ENCODE measurements at regions not wholly inside any gene's neighbourhood (a gene's known extent, or its start where the extent isn't known, plus 50 kb on each side); places are given as distances from the start of the nearest gene placed in this dataset.

GRCh38 chr1:96187020-96187419, 534.6 kb upstream of the PTBP2 start:
- dilution Hi-C loops (cut with MboI; ENCODE audit: extremely low pct_ligation_motif_present, low sequenced_read_pairs): no loop called here
- H3K27me3 ChIP-seq (ENCODE audit: control insufficient read depth, extremely low read depth, insufficient read depth, low read length): no peaks in the 10 kb centered on the region
- H3K4me2 ChIP-seq (ENCODE audit: control insufficient read depth, extremely low read depth, insufficient read depth, low read depth, low read length): no peak overlapping the region
- H4K20me1 ChIP-seq (ENCODE audit: control insufficient read depth, extremely low read depth, insufficient read depth, low read length): no peaks in the 10 kb centered on the region
- no peak for TF ChIP-seq EZH2 (IDR thresholded peaks at IDR 0.05; ENCODE audit: low read length)
- H3K4me1 ChIP-seq (ENCODE audit: control insufficient read depth, extremely low read depth, insufficient read depth, low read length): no peaks in the 10 kb centered on the region
- no peak overlapping the region for H3K4me3 ChIP-seq (ENCODE audit: control insufficient read depth in 2 of 3, extremely low read depth in 1 of 3, insufficient read depth in 2 of 3, low read depth in 1 of 3, low read length in 3 of 3)
- no peak for DNase-seq (ENCODE audit: low read depth, low spot score)
- no peaks in the 10 kb centered on the region for H3K79me2 ChIP-seq (ENCODE audit: control insufficient read depth, insufficient read depth, low read length)
- no peaks in the 10 kb centered on the region for H3K9me1 ChIP-seq (ENCODE audit: control insufficient read depth, extremely low read depth, insufficient read depth, low read length)
- no peak overlapping the region for H3K9ac ChIP-seq (ENCODE audit: control insufficient read depth, extremely low read depth, insufficient read depth, low read length)
- no peak overlapping the region for H3K27ac ChIP-seq (ENCODE audit: control insufficient read depth, insufficient read depth, low read length)
- FAIRE-seq: no peak
- no peaks in the 10 kb centered on the region for H3K36me3 ChIP-seq (ENCODE audit: control insufficient read depth in 2 of 2, extremely low read depth in 1 of 2, insufficient read depth in 2 of 2, low read length in 2 of 2)
- no peaks in the 10 kb centered on the region for H3K9me3 ChIP-seq (ENCODE audit: control insufficient read depth, low read depth, low read length)
- H2AFZ ChIP-seq (ENCODE audit: control insufficient read depth, low read length): no peak overlapping the region

DNA sequence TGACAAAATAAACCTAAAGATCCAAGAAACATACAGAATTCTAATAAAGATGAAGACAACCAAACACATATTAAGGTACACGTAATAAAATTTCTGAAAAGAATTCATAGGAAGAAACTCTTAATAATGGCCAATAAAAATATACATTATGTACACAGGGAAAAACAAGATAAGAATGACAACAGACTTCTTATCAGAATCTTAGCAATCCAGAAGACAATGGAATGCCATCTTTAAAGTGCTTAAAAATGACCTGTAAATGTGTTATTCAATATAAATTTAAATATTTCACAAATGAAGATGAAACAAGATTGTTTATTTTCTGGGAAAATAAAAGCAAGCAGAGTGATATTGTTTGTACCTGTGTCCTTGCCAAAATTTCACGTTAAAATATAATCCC, 530.4 kb upstream of the PTBP2 start:
- Histone ChIP-seq H3K9me3 (ENCODE audit: control insufficient read depth, low read depth, low read length) (no peaks in the 10 kb centered on the region), H3K9ac (ENCODE audit: control insufficient read depth, extremely low read depth, insufficient read depth, low read length) (no peak overlapping the region), H3K4me2 (ENCODE audit: control insufficient read depth, extremely low read depth, insufficient read depth, low read depth, low read length) (no peak overlapping the region), H3K27me3 (ENCODE audit: control insufficient read depth, extremely low read depth, insufficient read depth, low read length) (no peaks in the 10 kb centered on the region), H3K79me2 (ENCODE audit: control insufficient read depth, insufficient read depth, low read length) (no peaks in the 10 kb centered on the region), H3K4me3 (ENCODE audit: control insufficient read depth in 2 of 3, extremely low read depth in 1 of 3, insufficient read depth in 2 of 3, low read depth in 1 of 3, low read length in 3 of 3) (no peak overlapping the region), H4K20me1 (ENCODE audit: control insufficient read depth, extremely low read depth, insufficient read depth, low read length) (no peaks in the 10 kb centered on the region), H3K27ac (ENCODE audit: control insufficient read depth, insufficient read depth, low read length) (no peak overlapping the region), H3K36me3 (ENCODE audit: control insufficient read depth in 2 of 2, extremely low read depth in 1 of 2, insufficient read depth in 2 of 2, low read length in 2 of 2) (no peaks in the 10 kb centered on the region), H2AFZ (ENCODE audit: control insufficient read depth, low read length) (no peak overlapping the region), H3K9me1 (ENCODE audit: control insufficient read depth, extremely low read depth, insufficient read depth, low read length) (no peaks in the 10 kb centered on the region), H3K4me1 (ENCODE audit: control insufficient read depth, extremely low read depth, insufficient read depth, low read length) (no peaks in the 10 kb centered on the region)
- DNase-seq (ENCODE audit: low read depth, low spot score) (no peak), FAIRE-seq (no peak)
- dilution Hi-C loops (cut with MboI; ENCODE audit: extremely low pct_ligation_motif_present, low sequenced_read_pairs): no loop called here
- TF ChIP-seq EZH2 (IDR thresholded peaks at IDR 0.05; ENCODE audit: low read length) (no peak), CTCF (optimal IDR thresholded peaks at IDR 0.05 in 1 of 3, IDR thresholded peaks at IDR 0.05 in 1 of 3, conservative IDR thresholded peaks at IDR 0.05 in 1 of 3; ENCODE audit: extremely low read depth in 1 of 3, insufficient read depth in 2 of 3, low read length in 3 of 3) (no peak)

GRCh38 chr1:96206451-96206850, 515.1 kb upstream of the PTBP2 start:
- Histone ChIP-seq H3K9me1 (ENCODE audit: control insufficient read depth, extremely low read depth, insufficient read depth, low read length) (no peaks in the 10 kb centered on the region), H3K36me3 (ENCODE audit: control insufficient read depth in 2 of 2, extremely low read depth in 1 of 2, insufficient read depth in 2 of 2, low read length in 2 of 2) (no peaks in the 10 kb centered on the region), H3K4me1 (ENCODE audit: control insufficient read depth, extremely low read depth, insufficient read depth, low read length) (no peaks in the 10 kb centered on the region), H3K79me2 (ENCODE audit: control insufficient read depth, insufficient read depth, low read length) (no peaks in the 10 kb centered on the region), H3K4me2 (ENCODE audit: control insufficient read depth, extremely low read depth, insufficient read depth, low read depth, low read length) (no peak overlapping the region), H2AFZ (ENCODE audit: control insufficient read depth, low read length) (no peak overlapping the region), H4K20me1 (ENCODE audit: control insufficient read depth, extremely low read depth, insufficient read depth, low read length) (no peaks in the 10 kb centered on the region), H3K4me3 (ENCODE audit: control insufficient read depth in 2 of 3, extremely low read depth in 1 of 3, insufficient read depth in 2 of 3, low read depth in 1 of 3, low read length in 3 of 3) (no peak overlapping the region), H3K27me3 (ENCODE audit: control insufficient read depth, extremely low read depth, insufficient read depth, low read length) (no peaks in the 10 kb centered on the region), H3K9me3 (ENCODE audit: control insufficient read depth, low read depth, low read length) (no peaks in the 10 kb centered on the region), H3K27ac (ENCODE audit: control insufficient read depth, insufficient read depth, low read length) (no peak overlapping the region), H3K9ac (ENCODE audit: control insufficient read depth, extremely low read depth, insufficient read depth, low read length) (no peak overlapping the region)
- FAIRE-seq: no peak
- no peak for DNase-seq (ENCODE audit: low read depth, low spot score)
- dilution Hi-C loops (cut with MboI; ENCODE audit: extremely low pct_ligation_motif_present, low sequenced_read_pairs): no loop called here
- TF ChIP-seq CTCF (optimal IDR thresholded peaks at IDR 0.05 in 1 of 3, IDR thresholded peaks at IDR 0.05 in 1 of 3, conservative IDR thresholded peaks at IDR 0.05 in 1 of 3; ENCODE audit: extremely low read depth in 1 of 3, insufficient read depth in 2 of 3, low read length in 3 of 3) (no peak), EZH2 (IDR thresholded peaks at IDR 0.05; ENCODE audit: low read length) (no peak)

Data from keratinocyte (primary cell).